GM06990 (cell line): ENCODE measurements at regions not wholly inside any gene's neighbourhood (a gene's known extent, or its start where the extent isn't known, plus 50 kb on each side); places are given as distances from the start of the nearest gene placed in this dataset.

Experiments used
- DNase-seq: peaks from one replicate; pipeline ENCODE4 v3.0.0-alpha.2; 2011; ENCODE audit not compliant: insufficient read length; ENCODE audit errors: extremely low read depth
- H3K27me3 ChIP-seq: replicated peaks from 2 replicates; pipeline ENCODE4 v1.6.0; 2011; ENCODE audit warnings: low read length; ENCODE audit not compliant: control insufficient read depth, insufficient read depth
- H3K36me3 ChIP-seq: 2 replicates; pipeline ENCODE4 v1.5.1; 2011; ENCODE audit warnings: low read length; ENCODE audit not compliant: control insufficient read depth, insufficient read depth
- H3K4me3 ChIP-seq: replicated peaks from 2 replicates; pipeline ENCODE4 v1.5.1; 2011; ENCODE audit warnings: low read depth, mild to moderate bottlenecking, control low read depth, low read length
- TF ChIP-seq, protein P1 (sequence below): IDR thresholded peaks from 2 replicates; pipeline ENCODE4 v1.5.1; 2011; ENCODE audit warnings: low read length, control low read depth, mild to moderate bottlenecking, inconsistent platforms; ENCODE audit not compliant: insufficient read depth, poor library complexity, severe bottlenecking

DNA sequence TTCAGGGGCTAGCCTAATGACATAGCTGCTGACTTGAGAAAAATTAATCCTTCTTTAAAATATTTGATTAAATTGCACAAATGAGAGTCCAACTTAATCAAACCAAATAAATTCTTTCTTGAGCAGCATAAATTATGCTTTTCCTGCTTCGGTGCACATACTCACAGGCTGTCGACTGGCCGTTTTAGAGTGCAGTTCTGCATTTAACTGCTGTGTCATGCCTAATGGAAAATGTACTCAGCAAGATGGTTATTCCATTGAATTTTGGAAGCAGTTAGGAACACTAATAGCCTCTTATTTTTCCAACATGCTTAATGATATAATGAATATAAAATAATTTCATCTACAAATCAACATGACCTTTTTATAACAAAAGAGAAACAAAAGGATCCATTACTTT lies 266.1 kb upstream of the LRIG3 start:
- TF ChIP-seq, protein P1, sequence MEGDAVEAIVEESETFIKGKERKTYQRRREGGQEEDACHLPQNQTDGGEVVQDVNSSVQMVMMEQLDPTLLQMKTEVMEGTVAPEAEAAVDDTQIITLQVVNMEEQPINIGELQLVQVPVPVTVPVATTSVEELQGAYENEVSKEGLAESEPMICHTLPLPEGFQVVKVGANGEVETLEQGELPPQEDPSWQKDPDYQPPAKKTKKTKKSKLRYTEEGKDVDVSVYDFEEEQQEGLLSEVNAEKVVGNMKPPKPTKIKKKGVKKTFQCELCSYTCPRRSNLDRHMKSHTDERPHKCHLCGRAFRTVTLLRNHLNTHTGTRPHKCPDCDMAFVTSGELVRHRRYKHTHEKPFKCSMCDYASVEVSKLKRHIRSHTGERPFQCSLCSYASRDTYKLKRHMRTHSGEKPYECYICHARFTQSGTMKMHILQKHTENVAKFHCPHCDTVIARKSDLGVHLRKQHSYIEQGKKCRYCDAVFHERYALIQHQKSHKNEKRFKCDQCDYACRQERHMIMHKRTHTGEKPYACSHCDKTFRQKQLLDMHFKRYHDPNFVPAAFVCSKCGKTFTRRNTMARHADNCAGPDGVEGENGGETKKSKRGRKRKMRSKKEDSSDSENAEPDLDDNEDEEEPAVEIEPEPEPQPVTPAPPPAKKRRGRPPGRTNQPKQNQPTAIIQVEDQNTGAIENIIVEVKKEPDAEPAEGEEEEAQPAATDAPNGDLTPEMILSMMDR, result no peak
- no peaks in the 10 kb centered on the region for H3K27me3 ChIP-seq
- DNase-seq, result no peak
- no peak overlapping the region for H3K4me3 ChIP-seq
- H3K36me3 ChIP-seq, result no peaks in the 10 kb centered on the region

DNA sequence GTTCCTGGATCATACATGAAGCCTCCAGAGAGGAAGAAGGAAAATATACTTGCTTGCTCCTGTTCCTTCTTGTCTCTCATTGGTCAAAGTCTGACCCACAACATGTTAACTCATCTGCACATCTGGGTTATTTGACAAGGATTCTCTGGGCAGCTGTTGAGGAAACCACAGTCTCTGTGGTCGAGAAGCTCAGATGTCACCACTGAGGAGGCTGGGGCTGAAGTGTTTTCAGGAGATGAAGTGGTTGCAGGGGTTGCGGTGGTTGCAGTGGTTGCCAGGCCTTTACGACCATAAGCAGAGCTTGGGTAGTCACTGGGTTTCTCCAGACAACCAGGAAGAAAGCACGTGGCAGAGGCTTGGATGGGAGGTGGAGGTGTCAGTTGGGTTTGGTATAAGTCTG lies 265.0 kb upstream of the LRIG3 start:
- DNase-seq, result no peak
- no peak overlapping the region for H3K4me3 ChIP-seq
- H3K27me3 ChIP-seq, result no peaks in the 10 kb centered on the region
- TF ChIP-seq, protein P1, result no peak
- no peaks in the 10 kb centered on the region for H3K36me3 ChIP-seq

DNA sequence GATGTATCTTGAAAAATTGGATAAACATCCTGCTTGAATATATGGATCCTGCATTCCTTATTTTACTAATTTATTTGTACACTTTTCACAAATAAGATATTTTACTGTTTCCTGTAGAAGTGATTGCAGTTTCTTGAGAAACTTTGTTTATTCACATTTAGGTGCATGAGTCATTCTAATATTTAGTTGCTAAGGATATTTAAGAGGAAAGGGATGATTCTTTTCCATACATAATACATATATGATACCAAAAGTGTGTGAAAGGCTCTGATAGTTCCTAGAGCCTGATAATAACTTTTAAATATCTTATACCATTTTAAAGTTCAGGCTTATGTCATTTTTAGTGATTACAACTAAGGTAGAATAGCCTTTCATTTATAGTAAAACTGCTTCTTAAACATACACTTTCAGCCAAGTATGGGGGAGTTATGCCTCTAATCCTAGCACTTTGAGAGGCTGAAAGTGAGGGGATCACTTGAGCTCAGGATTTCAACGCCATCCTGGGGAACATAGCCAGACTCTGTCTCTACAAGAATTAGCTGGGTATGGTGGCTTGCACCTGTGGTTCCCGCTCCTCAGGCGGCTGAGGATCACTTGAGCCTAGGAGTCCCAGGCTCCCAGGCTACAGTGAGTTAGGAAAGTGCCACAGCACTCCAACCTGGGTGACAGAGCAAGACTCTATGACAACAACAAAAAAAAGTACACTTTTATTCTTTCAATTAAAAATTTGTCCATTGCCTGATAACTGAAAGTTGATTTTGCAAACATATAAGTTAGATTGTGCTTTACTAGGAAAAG lies 262.6 kb upstream of the LRIG3 start:
- Histone ChIP-seq H3K4me3 (no peak overlapping the region), H3K27me3 (no peaks in the 10 kb centered on the region), H3K36me3 (no peaks in the 10 kb centered on the region)
- TF ChIP-seq, protein P1, result no peak
- DNase-seq, result no peak

DNA sequence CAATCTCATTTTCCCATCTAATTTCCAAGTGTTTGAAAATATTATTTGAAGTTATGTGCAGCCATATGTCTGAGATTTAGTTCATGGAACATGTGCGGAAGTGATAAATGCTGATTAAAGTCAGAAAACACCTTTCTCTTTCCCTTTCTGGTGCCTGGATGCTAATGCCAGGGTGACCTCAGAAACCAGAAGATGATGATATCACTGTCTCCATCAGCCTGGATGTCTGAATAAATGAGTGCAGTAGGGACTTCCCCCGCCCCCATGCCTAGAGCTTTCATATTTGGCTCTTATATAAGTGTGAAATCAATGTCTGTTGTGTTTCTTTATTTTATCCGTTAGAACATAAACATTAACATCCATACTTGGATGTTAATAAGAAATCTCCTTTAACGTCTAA lies 261.9 kb upstream of the LRIG3 start:
- TF ChIP-seq, protein P1, result no peak
- no peaks in the 10 kb centered on the region for H3K27me3 ChIP-seq
- no peak overlapping the region for H3K4me3 ChIP-seq
- no peaks in the 10 kb centered on the region for H3K36me3 ChIP-seq
- DNase-seq, result no peak

DNA sequence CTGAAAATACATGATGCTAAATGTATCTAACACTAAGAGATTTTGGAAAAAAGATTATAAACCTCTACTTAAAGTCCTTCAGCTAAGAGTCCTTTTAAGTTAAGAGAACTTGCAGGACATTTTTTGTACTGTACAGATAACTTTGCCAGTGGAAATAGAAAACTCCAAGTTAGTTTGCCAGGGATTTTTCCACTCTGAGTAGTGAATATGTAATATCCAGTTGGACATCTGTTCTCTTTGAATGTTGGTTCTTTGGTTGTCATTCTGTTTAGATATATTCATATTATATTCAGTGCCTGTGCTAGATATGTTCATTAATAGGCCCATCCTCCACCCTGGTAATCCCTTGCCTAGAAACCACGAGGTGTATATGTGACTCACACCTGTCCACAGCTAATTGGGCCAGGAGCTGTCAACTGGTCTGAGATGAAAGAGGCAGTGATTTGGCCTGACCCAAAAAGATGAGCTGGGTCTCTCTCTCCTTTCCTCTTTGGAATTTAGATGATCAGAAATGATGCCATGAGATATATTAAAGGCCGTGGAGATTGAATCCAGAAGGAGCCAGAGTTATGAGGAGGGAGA lies 261.0 kb upstream of the LRIG3 start:
- no peak for DNase-seq
- H3K4me3 ChIP-seq, result no peak overlapping the region
- no peaks in the 10 kb centered on the region for H3K27me3 ChIP-seq
- no peaks in the 10 kb centered on the region for H3K36me3 ChIP-seq
- TF ChIP-seq, protein P1, result no peak
